Thyroid gland (tissue), 4 donors: ENCODE measurements at regions not wholly inside any gene's neighbourhood (a gene's known extent, or its start where the extent isn't known, plus 50 kb on each side); places are given as distances from the start of the nearest gene placed in this dataset.

Experiments used
- CTCF ChIP-seq, 6 experiments: fragments of 200-600 bp in 3 of 6; fragments of 450-650 bp in 3 of 6; sonication (generic) in 3 of 6; IDR thresholded peaks; one replicate each; pipeline ENCODE4 v1.5.1; 2016 to 2019; ENCODE audit warnings: antibody characterized with exemption in 6 of 6, mild to moderate bottlenecking in 2 of 6, inconsistent platforms in 1 of 6, moderate library complexity in 1 of 6
- POLR2A ChIP-seq, 2 donors: fragments of 450-650 bp; IDR thresholded peaks; one replicate each; pipeline ENCODE4 v1.6.1; 2017; ENCODE audit warnings: antibody characterized with exemption in 2 of 2, mild to moderate bottlenecking in 2 of 2, moderate library complexity in 1 of 2

- no peak for TF ChIP-seq CTCF (IDR thresholded peaks at IDR 0.05)
- no peak for TF ChIP-seq POLR2A (IDR thresholded peaks at IDR 0.05)
These were observed 402.2 kb upstream of the CFAP20DC start for GRCh38 chr3:59451800-59452746.
